Brain microvascular endothelial cell (primary cell): ENCODE measurements at regions not wholly inside any gene's neighbourhood (a gene's known extent, or its start where the extent isn't known, plus 50 kb on each side); places are given as distances from the start of the nearest gene placed in this dataset.

Source experiments
- DNase-seq: peaks from one replicate; pipeline ENCODE4 v3.0.0-alpha.2; 2020
- H3K27ac ChIP-seq: fragments of 250-450 bp; sonication (Bioruptor Pico); 2 replicates; pipeline ENCODE4 v1.5.1; 2020; ENCODE audit warnings: mild to moderate bottlenecking, moderate library complexity
- H3K27me3 ChIP-seq: fragments of 250-450 bp; sonication (Bioruptor Pico); replicated peaks from 2 replicates; pipeline ENCODE4 v1.5.1; 2020; ENCODE audit warnings: mild to moderate bottlenecking
- H3K36me3 ChIP-seq: fragments of 250-450 bp; sonication (Bioruptor Pico); replicated peaks from 2 replicates; pipeline ENCODE4 v1.5.1; 2020; ENCODE audit warnings: mild to moderate bottlenecking
- H3K4me3 ChIP-seq: 2 replicates; pipeline ENCODE4 v1.5.1; 2011; ENCODE audit warnings: low read depth, mild to moderate bottlenecking, control low read depth, low read length, moderate library complexity
- in situ Hi-C: cut with HindIII; loops from 2 replicates; pipeline ENCODE4 v1.10.0; 2017; ENCODE audit warnings: low sequenced_read_pairs, low pct_ligation_motif_present
- TF ChIP-seq, protein P1 (sequence below): IDR thresholded peaks from 2 replicates; pipeline ENCODE4 v1.5.1; 2011; ENCODE audit warnings: low read depth, mild to moderate bottlenecking, moderate library complexity, low read length, control low read depth, inconsistent platforms; ENCODE audit errors: missing control alignments

DNA sequence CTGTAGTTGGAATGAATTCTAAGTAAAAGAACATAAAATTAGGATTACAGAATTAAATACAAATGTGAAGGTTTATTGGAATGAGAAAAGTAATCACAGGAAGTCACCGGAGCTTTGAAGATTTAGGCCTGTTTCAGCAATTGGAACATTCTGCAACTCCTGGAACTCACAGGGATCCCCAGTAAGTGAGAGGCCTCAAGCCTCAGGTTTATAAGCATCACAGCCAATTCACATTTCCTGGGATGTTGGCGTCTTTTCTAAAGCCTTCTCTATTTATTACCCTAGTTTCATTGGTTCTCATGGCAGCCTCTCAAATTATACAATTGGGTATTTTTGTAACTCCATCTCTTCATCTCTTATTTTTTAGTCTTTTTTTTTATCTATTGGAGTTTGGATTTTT, 90.4 kb upstream of the HIVEP1 start:
- no peaks in the 10 kb centered on the region for H3K36me3 ChIP-seq
- in situ Hi-C loops = no loop called here
- H3K27me3 ChIP-seq = no peaks in the 10 kb centered on the region
- DNase-seq = no peak
- peak overlapping the region; percentile 79 for H3K27ac ChIP-seq
- no peak overlapping the region for H3K4me3 ChIP-seq
- TF ChIP-seq, protein P1, sequence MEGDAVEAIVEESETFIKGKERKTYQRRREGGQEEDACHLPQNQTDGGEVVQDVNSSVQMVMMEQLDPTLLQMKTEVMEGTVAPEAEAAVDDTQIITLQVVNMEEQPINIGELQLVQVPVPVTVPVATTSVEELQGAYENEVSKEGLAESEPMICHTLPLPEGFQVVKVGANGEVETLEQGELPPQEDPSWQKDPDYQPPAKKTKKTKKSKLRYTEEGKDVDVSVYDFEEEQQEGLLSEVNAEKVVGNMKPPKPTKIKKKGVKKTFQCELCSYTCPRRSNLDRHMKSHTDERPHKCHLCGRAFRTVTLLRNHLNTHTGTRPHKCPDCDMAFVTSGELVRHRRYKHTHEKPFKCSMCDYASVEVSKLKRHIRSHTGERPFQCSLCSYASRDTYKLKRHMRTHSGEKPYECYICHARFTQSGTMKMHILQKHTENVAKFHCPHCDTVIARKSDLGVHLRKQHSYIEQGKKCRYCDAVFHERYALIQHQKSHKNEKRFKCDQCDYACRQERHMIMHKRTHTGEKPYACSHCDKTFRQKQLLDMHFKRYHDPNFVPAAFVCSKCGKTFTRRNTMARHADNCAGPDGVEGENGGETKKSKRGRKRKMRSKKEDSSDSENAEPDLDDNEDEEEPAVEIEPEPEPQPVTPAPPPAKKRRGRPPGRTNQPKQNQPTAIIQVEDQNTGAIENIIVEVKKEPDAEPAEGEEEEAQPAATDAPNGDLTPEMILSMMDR = no peak

DNA sequence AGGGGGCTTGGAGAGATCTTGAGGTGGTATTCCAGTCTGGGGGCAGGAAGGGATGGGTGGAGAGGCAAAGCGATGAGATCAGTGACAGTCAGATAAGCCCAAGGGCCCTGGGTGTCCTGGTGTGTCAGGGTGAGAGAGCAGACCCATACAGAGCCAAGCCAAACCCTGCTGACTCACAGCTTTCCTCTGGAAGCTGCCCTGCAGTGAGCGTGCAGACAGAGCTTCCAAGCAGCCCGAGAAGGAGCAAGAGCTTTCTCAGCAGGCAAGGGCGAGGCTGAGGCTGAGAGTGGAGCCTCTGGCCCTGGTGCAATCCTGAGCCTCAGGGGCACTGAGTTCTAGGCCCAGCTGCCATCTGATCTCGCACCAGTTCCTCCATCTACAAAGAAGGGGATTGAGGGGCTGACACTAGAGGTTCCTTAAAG, 91.1 kb upstream of the HIVEP1 start:
- TF ChIP-seq, protein P1 = no peak
- H3K27ac ChIP-seq = peak overlapping the region; percentile 79
- H3K27me3 ChIP-seq = no peaks in the 10 kb centered on the region
- peak; percentile 97 for DNase-seq
- in situ Hi-C loops = no loop called here
- H3K4me3 ChIP-seq = no peak overlapping the region
- no peaks in the 10 kb centered on the region for H3K36me3 ChIP-seq

DNA sequence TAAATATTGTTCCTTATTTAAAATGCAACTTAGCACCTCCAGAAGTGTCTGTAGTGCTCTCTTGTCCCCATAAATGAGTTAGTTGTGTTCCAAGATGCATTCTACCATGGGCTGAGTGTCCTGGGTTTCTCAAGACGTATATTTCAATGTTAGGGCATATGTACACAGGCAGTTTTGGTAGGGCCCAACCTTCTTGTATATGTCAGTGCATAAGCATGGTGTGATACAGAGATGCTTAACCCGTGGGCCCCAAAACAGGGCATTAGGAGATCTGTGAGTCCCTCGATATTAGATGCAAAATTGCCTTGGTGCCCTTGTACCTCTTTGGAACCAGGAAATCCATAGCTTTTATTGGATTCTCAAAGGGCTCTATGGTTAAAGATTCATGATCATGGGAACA, 91.5 kb upstream of the HIVEP1 start:
- Histone ChIP-seq H3K27ac (peak overlapping the region; percentile 79), H3K36me3 (no peaks in the 10 kb centered on the region), H3K27me3 (no peaks in the 10 kb centered on the region), H3K4me3 (no peak overlapping the region)
- TF ChIP-seq, protein P1 = no peak
- in situ Hi-C loops = no loop called here
- DNase-seq = no peak

DNA sequence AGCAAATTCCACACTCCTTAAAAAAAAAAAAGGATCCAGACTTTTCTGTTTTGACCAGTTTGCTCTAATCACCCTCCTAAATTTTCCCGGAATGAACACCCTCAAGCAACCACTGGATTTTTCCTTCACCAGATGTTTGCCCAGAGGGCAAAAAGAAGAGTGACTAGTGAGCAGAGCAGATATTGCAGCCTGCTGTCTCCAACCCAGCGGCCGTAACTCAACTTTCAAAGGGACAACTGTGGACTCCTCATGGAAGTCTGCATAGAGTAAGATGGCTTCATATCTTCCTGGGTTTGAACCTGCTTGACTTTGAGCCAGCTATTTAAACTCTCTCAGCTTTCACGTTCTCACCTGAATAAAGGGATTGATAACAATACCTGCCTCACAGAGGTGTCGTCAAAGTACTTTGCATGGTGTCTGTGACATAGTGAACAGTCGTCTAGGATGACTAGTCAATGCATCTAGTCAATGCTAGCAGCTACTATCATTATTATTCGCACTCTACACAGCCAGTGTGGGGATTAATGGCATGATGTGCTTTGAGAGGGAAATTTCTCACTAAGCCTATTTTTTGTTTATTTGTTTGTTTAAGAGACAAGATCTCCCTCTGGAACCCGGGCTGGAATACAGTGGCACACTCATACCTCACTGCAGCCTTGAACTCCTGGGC, 92.2 kb upstream of the HIVEP1 start:
- no peak overlapping the region for H3K4me3 ChIP-seq
- H3K27me3 ChIP-seq = no peaks in the 10 kb centered on the region
- in situ Hi-C loops = no loop called here
- H3K27ac ChIP-seq = no peak overlapping the region
- TF ChIP-seq, protein P1 = no peak
- no peaks in the 10 kb centered on the region for H3K36me3 ChIP-seq
- no peak for DNase-seq

DNA sequence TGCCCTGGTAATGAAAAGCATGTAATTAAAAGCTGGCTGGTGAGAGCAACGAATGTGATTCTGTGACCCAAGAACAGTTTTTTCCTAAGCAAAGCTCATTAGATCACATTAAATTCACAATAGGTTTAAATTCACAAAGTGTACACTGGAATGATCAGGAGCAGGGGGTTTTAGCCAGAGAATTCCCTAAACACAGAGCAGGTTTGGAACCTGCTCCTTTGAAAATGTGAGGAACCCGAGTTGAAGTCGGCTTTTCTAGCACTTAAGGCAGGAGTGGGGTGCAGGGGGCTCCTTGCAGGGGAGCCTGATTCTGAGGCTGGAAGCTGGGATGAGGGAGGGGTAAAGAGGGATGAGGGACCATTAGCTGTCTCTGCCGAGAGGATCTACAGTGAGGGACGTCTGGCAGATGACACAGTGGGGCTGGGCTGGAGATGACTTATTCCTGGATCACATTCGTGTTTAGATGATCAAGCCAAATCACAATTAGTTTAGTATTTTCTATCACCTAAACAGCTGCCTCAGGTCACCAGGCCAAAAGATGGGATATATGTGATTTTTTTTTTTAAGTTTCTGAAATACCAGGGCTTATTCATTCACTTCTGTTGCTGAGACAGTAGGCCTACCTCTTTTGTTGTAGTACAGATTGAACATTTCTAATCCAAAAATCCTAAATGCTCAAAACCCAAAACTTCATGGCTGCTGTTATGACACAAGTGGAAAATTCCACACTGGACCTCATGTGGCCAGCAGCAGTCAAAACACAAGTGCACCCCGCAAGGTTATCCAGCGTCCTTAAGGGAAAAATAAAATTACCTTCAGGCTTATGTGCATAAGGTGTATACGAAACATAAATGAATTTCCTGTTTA, 93.1 kb upstream of the HIVEP1 start:
- TF ChIP-seq, protein P1 = no peak
- DNase-seq = no peak
- Histone ChIP-seq H3K27ac (peak overlapping the region; percentile 70), H3K4me3 (no peak overlapping the region), H3K36me3 (no peaks in the 10 kb centered on the region), H3K27me3 (no peaks in the 10 kb centered on the region)
- in situ Hi-C loops = no loop called here
